ENCODE measurements at regions not wholly inside any gene's neighbourhood (a gene's known extent, or its start where the extent isn't known, plus 50 kb on each side); places are given as distances from the start of the nearest gene placed in this dataset.

DNA sequence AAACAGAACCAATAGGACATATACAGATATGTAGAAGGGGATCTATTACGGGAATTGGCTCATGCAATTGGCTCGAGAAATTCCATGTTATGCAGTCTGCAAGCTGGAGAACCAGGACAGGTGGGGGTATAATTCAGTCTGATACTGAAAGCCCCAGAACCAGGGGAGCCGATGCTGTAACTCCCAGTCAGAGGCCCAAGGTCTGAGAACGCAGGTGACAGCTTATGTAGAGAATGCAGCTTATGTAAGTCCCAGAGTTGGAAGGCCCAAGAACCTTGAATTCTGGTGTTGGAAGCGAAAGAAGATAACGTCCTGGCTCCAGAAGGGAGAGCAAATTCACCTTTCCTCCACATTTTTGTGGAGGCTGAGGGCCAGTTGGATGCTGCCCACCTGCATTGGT lies 62.7 kb downstream of the CCNL1 start:
- no peak overlapping the region for H3K4me3 Mint-ChIP-seq (ENCODE audit: low read depth)
- no peaks in the 10 kb centered on the region for H3K9me3 Mint-ChIP-seq
- no peak overlapping the region for H3K27ac Mint-ChIP-seq
- no peak for DNase-seq (ENCODE audit: low spot score)
- peaks cover 56% of the 10 kb centered on the region for H3K4me1 Mint-ChIP-seq (ENCODE audit: low read depth)
- intact Hi-C loops (cut with micrococcal nuclease) = no loop called here
- H3K27me3 Mint-ChIP-seq (ENCODE audit: low read depth) = no peaks in the 10 kb centered on the region
- H3K36me3 Mint-ChIP-seq (ENCODE audit: low read depth) = no peaks in the 10 kb centered on the region

DNA sequence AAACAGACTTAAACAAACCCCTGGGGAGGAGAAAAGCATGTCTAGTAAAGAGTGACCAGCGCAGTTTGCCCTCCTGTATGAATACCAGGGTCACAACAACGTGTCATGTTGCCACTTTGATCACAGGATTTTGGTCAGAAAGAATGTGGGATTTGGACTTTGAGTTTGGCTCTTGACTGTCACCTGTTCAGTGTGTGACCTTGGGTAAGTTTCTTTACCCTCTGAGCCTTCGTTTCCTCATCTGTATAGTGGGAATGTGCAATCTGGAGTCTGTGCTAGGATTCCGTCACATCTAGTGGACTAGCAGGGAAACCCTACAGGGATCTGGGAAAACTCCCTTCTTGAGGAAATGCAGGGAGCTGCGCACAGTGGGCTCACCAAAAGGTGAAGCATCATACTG lies 63.6 kb downstream of the CCNL1 start:
- intact Hi-C loops (cut with micrococcal nuclease) = no loop called here
- H3K27ac Mint-ChIP-seq = no peak overlapping the region
- H3K4me1 Mint-ChIP-seq (ENCODE audit: low read depth) = peaks cover 61% of the 10 kb centered on the region
- no peaks in the 10 kb centered on the region for H3K9me3 Mint-ChIP-seq
- no peaks in the 10 kb centered on the region for H3K27me3 Mint-ChIP-seq (ENCODE audit: low read depth)
- H3K36me3 Mint-ChIP-seq (ENCODE audit: low read depth) = no peaks in the 10 kb centered on the region
- no peak overlapping the region for H3K4me3 Mint-ChIP-seq (ENCODE audit: low read depth)
- no peak for DNase-seq (ENCODE audit: low spot score)
